ENCODE measurements at regions not wholly inside any gene's neighbourhood (a gene's known extent, or its start where the extent isn't known, plus 50 kb on each side); places are given as distances from the start of the nearest gene placed in this dataset.

DNA sequence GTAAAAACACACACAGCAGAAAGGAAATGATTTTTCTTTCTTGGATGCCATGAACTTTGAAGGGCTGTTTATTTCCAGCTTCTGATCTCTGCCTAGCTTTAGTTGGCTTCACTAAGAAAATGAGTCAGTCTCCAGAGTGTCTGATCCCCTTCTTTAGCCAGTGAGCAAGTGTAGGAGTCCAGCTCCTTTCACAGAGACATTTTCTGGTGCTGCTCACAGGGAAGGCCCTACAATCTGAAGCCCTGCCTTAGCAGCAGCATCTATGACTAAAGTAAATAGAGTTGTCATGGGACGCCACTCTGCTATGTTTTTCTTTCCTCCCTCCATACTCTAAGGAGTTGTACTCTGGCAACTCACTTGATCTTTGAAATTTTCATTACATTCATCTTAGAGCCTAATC is 103.5 kb downstream of the RPAP3 start:
- no peak overlapping the region for H3K4me3 ChIP-seq
- no peaks in the 10 kb centered on the region for H3K27me3 ChIP-seq
- H3K27ac ChIP-seq, result no peak overlapping the region
- TF ChIP-seq, protein P1, sequence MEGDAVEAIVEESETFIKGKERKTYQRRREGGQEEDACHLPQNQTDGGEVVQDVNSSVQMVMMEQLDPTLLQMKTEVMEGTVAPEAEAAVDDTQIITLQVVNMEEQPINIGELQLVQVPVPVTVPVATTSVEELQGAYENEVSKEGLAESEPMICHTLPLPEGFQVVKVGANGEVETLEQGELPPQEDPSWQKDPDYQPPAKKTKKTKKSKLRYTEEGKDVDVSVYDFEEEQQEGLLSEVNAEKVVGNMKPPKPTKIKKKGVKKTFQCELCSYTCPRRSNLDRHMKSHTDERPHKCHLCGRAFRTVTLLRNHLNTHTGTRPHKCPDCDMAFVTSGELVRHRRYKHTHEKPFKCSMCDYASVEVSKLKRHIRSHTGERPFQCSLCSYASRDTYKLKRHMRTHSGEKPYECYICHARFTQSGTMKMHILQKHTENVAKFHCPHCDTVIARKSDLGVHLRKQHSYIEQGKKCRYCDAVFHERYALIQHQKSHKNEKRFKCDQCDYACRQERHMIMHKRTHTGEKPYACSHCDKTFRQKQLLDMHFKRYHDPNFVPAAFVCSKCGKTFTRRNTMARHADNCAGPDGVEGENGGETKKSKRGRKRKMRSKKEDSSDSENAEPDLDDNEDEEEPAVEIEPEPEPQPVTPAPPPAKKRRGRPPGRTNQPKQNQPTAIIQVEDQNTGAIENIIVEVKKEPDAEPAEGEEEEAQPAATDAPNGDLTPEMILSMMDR (IDR thresholded peaks at IDR 0.05), result no peak
- no peaks in the 10 kb centered on the region for H3K4me1 ChIP-seq
- H3K36me3 ChIP-seq, result no peaks in the 10 kb centered on the region
- FAIRE-seq (no peak), ATAC-seq (peak in 1 of 4 donors; percentile 24), DNase-seq (no peak)
- intact Hi-C loops (cut with DNase I), result no loop called here
- WGBS, 2 donors, result 90% methylated on average over 1 of the region's 1 CpG
- no peaks in the 10 kb centered on the region for H3K9me3 ChIP-seq

DNA sequence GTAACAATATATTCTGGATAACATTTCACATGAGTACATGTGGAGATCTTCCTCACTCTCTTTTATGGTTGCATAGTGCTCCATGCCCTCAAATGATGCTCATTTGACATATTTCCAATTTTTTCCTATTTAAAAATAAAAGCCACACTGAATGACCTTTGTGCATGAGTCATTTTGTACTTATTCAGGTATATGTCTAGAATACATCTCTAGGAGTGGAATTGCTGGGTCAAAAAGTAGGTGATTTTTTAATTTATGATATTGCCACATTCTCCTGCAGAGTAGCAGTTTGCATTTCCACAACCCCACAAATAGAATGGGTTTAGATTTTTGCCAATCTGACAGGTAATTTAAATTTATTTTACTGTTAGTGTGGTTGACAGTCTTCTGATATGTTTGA is 104.8 kb downstream of the RPAP3 start:
- Histone ChIP-seq H3K9me3 (no peaks in the 10 kb centered on the region), H3K4me3 (no peak overlapping the region), H3K27me3 (no peaks in the 10 kb centered on the region), H3K36me3 (no peaks in the 10 kb centered on the region), H3K4me1 (no peaks in the 10 kb centered on the region), H3K27ac (no peak overlapping the region)
- no peak for ATAC-seq
- no peak for FAIRE-seq
- intact Hi-C loops (cut with DNase I), result no loop called here
- TF ChIP-seq, protein P1 (IDR thresholded peaks at IDR 0.05), result no peak
- DNase-seq, result no peak

DNA sequence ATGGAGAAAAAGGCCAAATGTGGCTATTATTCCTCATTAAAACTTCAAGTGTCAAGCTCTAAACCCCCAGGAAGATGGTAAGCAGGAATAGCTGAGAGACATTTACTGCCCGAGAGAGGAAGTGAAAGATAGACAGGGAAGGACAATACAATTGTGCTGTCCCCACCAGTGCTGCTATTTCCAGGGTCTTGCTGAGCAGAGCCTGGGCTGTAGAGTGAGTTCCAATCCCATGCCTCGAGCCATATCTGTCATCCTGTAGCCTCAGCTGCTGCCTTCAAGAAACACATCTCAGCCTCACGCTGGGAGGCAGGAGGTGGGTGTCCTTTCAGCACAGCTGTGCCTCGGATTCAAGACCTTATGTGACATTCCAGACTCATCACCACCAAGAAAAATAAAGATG is 114.0 kb downstream of the RPAP3 start:
- Histone ChIP-seq H3K4me3 (no peak overlapping the region), H3K27me3 (no peaks in the 10 kb centered on the region), H3K9me3 (no peaks in the 10 kb centered on the region), H3K36me3 (no peaks in the 10 kb centered on the region), H3K27ac (no peak overlapping the region), H3K4me1 (no peaks in the 10 kb centered on the region)
- ATAC-seq, result peak in 1 of 4 donors; percentile 47
- no peak for FAIRE-seq
- no peak for DNase-seq
- WGBS, 2 donors, result 42 to 44% methylated on average over 4 of the region's 4 CpGs
- intact Hi-C loops (cut with DNase I), result no loop called here
- TF ChIP-seq, protein P1 (IDR thresholded peaks at IDR 0.05), result no peak

GRCh38 chr12:47591361-47591791 is 114.5 kb downstream of the RPAP3 start:
- no peaks in the 10 kb centered on the region for H3K9me3 ChIP-seq
- no peak overlapping the region for H3K27ac ChIP-seq
- H3K4me1 ChIP-seq, result no peaks in the 10 kb centered on the region
- intact Hi-C loops (cut with DNase I), result no loop called here
- no peaks in the 10 kb centered on the region for H3K36me3 ChIP-seq
- TF ChIP-seq, protein P1 (IDR thresholded peaks at IDR 0.05), result no peak
- H3K4me3 ChIP-seq, result no peak overlapping the region
- DNase-seq (no peak), FAIRE-seq (no peak), ATAC-seq (no peak)
- H3K27me3 ChIP-seq, result no peaks in the 10 kb centered on the region
- 32 to 39% methylated on average over 4 of the region's 4 CpGs for WGBS, 2 donors

GRCh38 chr12:47590771-47591360 is 115.0 kb downstream of the RPAP3 start:
- WGBS, 2 donors, result 53 to 55% methylated on average over 3 of the region's 3 CpGs
- no peak for DNase-seq
- H3K27me3 ChIP-seq, result no peaks in the 10 kb centered on the region

More at GRCh38 chr12:47590771-47591360, 115.0 kb downstream of the RPAP3 start:
- ATAC-seq (peak in 2 of 4 donors; percentile 37 to 38), FAIRE-seq (no peak)
- H3K4me1 ChIP-seq, result no peaks in the 10 kb centered on the region
- no peaks in the 10 kb centered on the region for H3K9me3 ChIP-seq
- no peak overlapping the region for H3K4me3 ChIP-seq
- no peaks in the 10 kb centered on the region for H3K36me3 ChIP-seq
- TF ChIP-seq, protein P1 (IDR thresholded peaks at IDR 0.05), result no peak
- intact Hi-C loops (cut with DNase I), result no loop called here
- H3K27ac ChIP-seq, result no peak overlapping the region
